GM12878 (cell line): ENCODE measurements at regions not wholly inside any gene's neighbourhood (a gene's known extent, or its start where the extent isn't known, plus 50 kb on each side); places are given as distances from the start of the nearest gene placed in this dataset.
A peak's percentile ranks its signal among the peaks of the same experiment; 100 is the strongest.

Experiments
- ATAC-seq: fragments of 200-7000 bp; cut with Tn5 transposase; 3 replicates; pipeline ENCODE4 v1.9.1; 2020; ENCODE audit warnings: mild to moderate bottlenecking, moderate library complexity
- BruUV-seq: library from RNA; stranded (reverse); fragments of 400-500 nt; replicated peaks from 2 replicates; lab custom pipeline; 2021; lab: Mats Ljungman, UMichigan
- CTCF ChIA-PET: fragments of 300-600 bp; sonication (Branson Sonifier 250); formaldehyde crosslinking; extraction: SDS; loops from one replicate; lab custom pipeline; 2021; ENCODE audit warnings: inconsistent platforms; lab: Yijun Ruan, JAX
- POLR2A ChIA-PET: fragments of 350-600 bp; formaldehyde crosslinking; extraction: SDS; loops from one replicate; lab custom pipeline; 2021; ENCODE audit warnings: inconsistent platforms; lab: Charles Lee
- RAD21 ChIA-PET: fragments of 300-600 bp; sonication (Branson Sonifier 250); formaldehyde crosslinking; loops from one replicate; lab custom pipeline; 2023; ENCODE audit warnings: antibody characterized with exemption; ENCODE audit not compliant: unreplicated experiment; lab: Charles Lee
- SMC1A ChIA-PET: fragments of 300-600 bp; sonication (Branson Sonifier 250); formaldehyde crosslinking; loops from one replicate; lab custom pipeline; 2023; ENCODE audit not compliant: unreplicated experiment, uncharacterized antibody; lab: Charles Lee
- DNase-seq: peaks from one replicate; pipeline ENCODE4 v3.0.0-alpha.2; 2011; ENCODE audit warnings: low read depth, low spot score
- FAIRE-seq: peaks from 3 replicates; lab custom pipeline; 2011; peaks lifted over from hg19 to GRCh38; lab: Jason Lieb, UNC
- H2AFZ ChIP-seq: 2 replicates; pipeline ENCODE4 v1.6.0; 2011; ENCODE audit warnings: low read depth, low read length, control low read depth; ENCODE audit not compliant: control insufficient read depth
- H3K27ac ChIP-seq: 2 replicates; pipeline ENCODE4 v1.5.1; 2011; ENCODE audit warnings: control low read depth; ENCODE audit not compliant: control insufficient read depth, insufficient read depth
- H3K27me3 ChIP-seq, 2 experiments: replicated peaks in 1 of 2; 2 replicates each; pipeline versions ENCODE4 v1.6.0 to v1.6.1; 2011; ENCODE audit warnings: low read length in 1 of 2; ENCODE audit not compliant: control insufficient read depth in 2 of 2, insufficient read depth in 2 of 2
- H3K36me3 ChIP-seq, 2 experiments: 2 replicates each; pipeline ENCODE4 v1.5.1; 2011; ENCODE audit warnings: low read length in 1 of 2; ENCODE audit not compliant: control insufficient read depth in 2 of 2, insufficient read depth in 2 of 2
- H3K4me1 ChIP-seq: 2 replicates; pipeline ENCODE4 v1.6.1; 2011; ENCODE audit warnings: mild to moderate bottlenecking, low read length, moderate library complexity, mixed read lengths; ENCODE audit not compliant: control insufficient read depth, insufficient read depth
- H3K4me2 ChIP-seq: 2 replicates; pipeline ENCODE4 v1.6.0; 2011; ENCODE audit warnings: control low read depth; ENCODE audit not compliant: control insufficient read depth, insufficient read depth
- H3K4me3 ChIP-seq: fragments of 200-600 bp; sonication (generic); 2 replicates; pipeline ENCODE4 v1.5.1; 2016
- H3K79me2 ChIP-seq: 2 replicates; pipeline ENCODE4 v1.6.0; 2011; ENCODE audit warnings: low read length; ENCODE audit not compliant: control insufficient read depth, insufficient read depth
- H3K9ac ChIP-seq: 2 replicates; pipeline ENCODE4 v1.8.0; 2011; ENCODE audit warnings: low read length, control low read depth, mixed read lengths; ENCODE audit not compliant: control insufficient read depth, insufficient read depth
- H3K9me3 ChIP-seq: replicated peaks from 3 replicates; pipeline ENCODE4 v1.5.1; 2011; ENCODE audit warnings: mild to moderate bottlenecking, low read length; ENCODE audit not compliant: control insufficient read depth, insufficient read depth
- H4K20me1 ChIP-seq: 2 replicates; pipeline ENCODE4 v1.6.0; 2011; ENCODE audit not compliant: control insufficient read depth, insufficient read depth
- CBX5 ChIP-seq: sonication (generic); IDR thresholded peaks from 2 replicates; pipeline ENCODE4 v1.6.1; 2016; ENCODE audit warnings: low read depth, moderate library complexity, mild to moderate bottlenecking, inconsistent platforms
- CTCF ChIP-seq, 3 experiments: IDR thresholded peaks in 2 of 3; conservative IDR thresholded peaks in 1 of 3; 2 replicates each; pipeline ENCODE4 v1.5.1; 2011; ENCODE audit warnings: low read depth in 3 of 3, low read length in 3 of 3, mild to moderate bottlenecking in 3 of 3, control low read depth in 2 of 3, moderate library complexity in 2 of 3, inconsistent platforms in 1 of 3, mixed read lengths in 1 of 3; ENCODE audit not compliant: control insufficient read depth in 2 of 3, insufficient read depth in 1 of 3; ENCODE audit errors: extremely low read depth in 1 of 3
- E4F1 ChIP-seq: fragments of 450-650 bp; IDR thresholded peaks from 2 replicates; pipeline ENCODE4 v1.6.1; 2018; ENCODE audit warnings: borderline replicate concordance, mild to moderate bottlenecking; ENCODE audit not compliant: partially characterized antibody
- ESRRA ChIP-seq: IDR thresholded peaks from 2 replicates; pipeline ENCODE4 v1.6.1; 2012; ENCODE audit warnings: mild to moderate bottlenecking, low read length, improper control_type of control experiment
- GABPA ChIP-seq: IDR thresholded peaks from 2 replicates; pipeline ENCODE4 v1.6.1; 2014; ENCODE audit warnings: antibody characterized with exemption, low read depth, mild to moderate bottlenecking, inconsistent platforms
- NFIC ChIP-seq: IDR thresholded peaks from 2 replicates; pipeline ENCODE4 v1.6.1; 2012; ENCODE audit warnings: low read depth, mild to moderate bottlenecking, inconsistent platforms, low read length, moderate library complexity
- NR2F1 ChIP-seq: fragments of 450-650 bp; conservative IDR thresholded peaks from 2 replicates; pipeline ENCODE4 v1.6.1; 2017; ENCODE audit warnings: mild to moderate bottlenecking
- SMARCA5 ChIP-seq: fragments of 450-650 bp; IDR thresholded peaks from 2 replicates; pipeline ENCODE4 v1.6.1; 2017; ENCODE audit warnings: mild to moderate bottlenecking
- YY1 ChIP-seq: IDR thresholded peaks from 2 replicates; pipeline ENCODE4 v1.6.1; 2011; ENCODE audit warnings: low read depth, mild to moderate bottlenecking, low read length
- ZNF207 ChIP-seq: fragments of 450-650 bp; IDR thresholded peaks from 2 replicates; pipeline ENCODE4 v1.6.1; 2014; ENCODE audit warnings: antibody characterized with exemption, mild to moderate bottlenecking, borderline replicate concordance
- ZNF592 ChIP-seq: fragments of 450-650 bp; IDR thresholded peaks from 2 replicates; pipeline ENCODE4 v1.6.1; 2017; ENCODE audit warnings: mild to moderate bottlenecking, moderate library complexity
- WGBS: methylation state at CpG from one replicate; pipeline ENCODE4 v1.1.6; 2016; ENCODE audit warnings: low lambda C conversion rate; ENCODE audit not compliant: insufficient replicate concordance, insufficient coverage; ENCODE audit errors: missing lambda C conversion rate; 5-methylcytosine and 5-hydroxymethylcytosine counted together
- in situ Hi-C: fragments of 300-500 bp; cut with MboI; formaldehyde crosslinking; loops from 9 replicates; pipeline ENCODE4 v1.14.3; 2018; ENCODE audit warnings: mixed read lengths
- intact Hi-C: fragments of 100-400 bp; cut with micrococcal nuclease; formaldehyde crosslinking; loops from one replicate; pipeline ENCODE4 v1.14.2; 2022; ENCODE audit not compliant: unreplicated experiment

GRCh38 chr5:42889311-42889933 is 77.7 kb upstream of the SELENOP start:
- no peak overlapping the region for H3K9ac ChIP-seq
- ChIA-PET CTCF (interaction anchor here (0.6 to 3.5 kb wide), 73 partner anchors 9 to 1985 kb away, joined by 3 to 29 read pairs (median 4); partner anchors contain the start of genes GHR and SELENOP), POLR2A (interaction anchor here (0.5 to 0.8 kb wide), 2 partner anchors 26 to 80 kb away, joined by 3 to 5 read pairs; no protein-coding TSS in a partner anchor), RAD21 (interaction anchor here (0.6 to 3.1 kb wide), 40 partner anchors 11 to 1045 kb away, joined by 3 to 28 read pairs (median 4); partner anchors contain the start of gene GHR), SMC1A (interaction anchor here (0.6 to 2.8 kb wide), 50 partner anchors 9 to 1677 kb away, joined by 3 to 17 read pairs (median 4); partner anchors contain the start of genes GHR and SELENOP)
- H3K4me3 ChIP-seq = no peak overlapping the region
- no peak overlapping the region for H2AFZ ChIP-seq
- ATAC-seq = peak; percentile 97; the same call in 2 of the 3 replicates
- H3K36me3 ChIP-seq = no peaks in the 10 kb centered on the region
- H3K79me2 ChIP-seq = no peaks in the 10 kb centered on the region
- DNase-seq = no peak
- H3K27me3 ChIP-seq = peaks cover 0 to 2% of the 10 kb centered on the region in 2 experiments; a peak in 2 of 4 replicates
- intact Hi-C loops (loop anchor here (5.0 kb wide), 3 partner anchors 122 to 1032 kb away; no protein-coding TSS in a partner anchor), in situ Hi-C loops (no loop called here)
- H3K9me3 ChIP-seq = no peaks in the 10 kb centered on the region
- no peaks in the 10 kb centered on the region for H3K4me1 ChIP-seq
- H3K27ac ChIP-seq = no peak overlapping the region
- FAIRE-seq = peak; percentile 35
- 24% methylated on average over 4 of the region's 4 CpGs for WGBS
- no peak overlapping the region for H3K4me2 ChIP-seq
- BruUV-seq = no TSS peak
- H4K20me1 ChIP-seq = no peaks in the 10 kb centered on the region
- no peak for TF ChIP-seq SMARCA5
- TF ChIP-seq YY1 = peak; percentile 62; the same call in 1 of the 2 replicates
- no peak for TF ChIP-seq GABPA
- peak; percentile 85 to 92 (median 90) for TF ChIP-seq CTCF (IDR thresholded peaks at IDR 0.05 in 2 of 3, conservative IDR thresholded peaks at IDR 0.05 in 1 of 3; ENCODE audit: control insufficient read depth in 2 of 3, extremely low read depth in 1 of 3, insufficient read depth in 1 of 3, low read depth in 3 of 3, low read length in 3 of 3)
- TF ChIP-seq ZNF207 = no peak
- no peak for TF ChIP-seq ESRRA
- no peak for TF ChIP-seq ZNF592
- TF ChIP-seq NFIC = no peak
- TF ChIP-seq CBX5 = no peak
- TF ChIP-seq E4F1 = no peak
- no peak for TF ChIP-seq NR2F1
